H1 (cell line): ENCODE measurements at regions not wholly inside any gene's neighbourhood (a gene's known extent, or its start where the extent isn't known, plus 50 kb on each side); places are given as distances from the start of the nearest gene placed in this dataset.

Source experiments
- CTCF ChIA-PET: fragments of 300-600 bp; sonication (Branson Sonifier 250); formaldehyde crosslinking; loops from one replicate; lab custom pipeline; 2021; ENCODE audit not compliant: partially characterized antibody; lab: Charles Lee
- POLR2A ChIA-PET: fragments of 300-600 bp; sonication (Branson Sonifier 250); formaldehyde crosslinking; loops from one replicate; lab custom pipeline; 2021; ENCODE audit warnings: inconsistent platforms; ENCODE audit not compliant: partially characterized antibody; lab: Charles Lee
- DNase-seq, 2 experiments: peaks; one replicate each; pipeline versions ENCODE4 v3.0.0 to v3.0.0-alpha.2; 2010 to 2022; ENCODE audit warnings: low spot score in 2 of 2, low read depth in 1 of 2, mixed read lengths in 1 of 2
- FAIRE-seq: peaks from 2 replicates; lab custom pipeline; 2011; peaks lifted over from hg19 to GRCh38; lab: Jason Lieb, UNC
- H2AFZ ChIP-seq: 2 replicates; pipeline ENCODE4 v1.8.1; 2012; ENCODE audit warnings: low read length, inconsistent platforms
- H2AK5ac ChIP-seq: 2 replicates; pipeline ENCODE4 v1.6.1; 2013; ENCODE audit warnings: low read depth, low read length
- H2BK120ac ChIP-seq: replicated peaks from 2 replicates; pipeline ENCODE3; 2013; ENCODE audit warnings: low read depth, low read length, inconsistent platforms
- H2BK12ac ChIP-seq: 2 replicates; pipeline ENCODE4 v1.6.1; 2013; ENCODE audit warnings: low read depth, low read length
- H2BK15ac ChIP-seq: 2 replicates; pipeline ENCODE4 v1.6.1; 2013; ENCODE audit warnings: low read length
- H2BK20ac ChIP-seq: 2 replicates; pipeline ENCODE4 v1.6.1; 2013; ENCODE audit warnings: low read length
- H2BK5ac ChIP-seq: 2 replicates; pipeline ENCODE4 v1.6.1; 2013; ENCODE audit warnings: low read depth, low read length
- H3K14ac ChIP-seq: 2 replicates; pipeline ENCODE4 v1.6.1; 2013; ENCODE audit warnings: inconsistent platforms; ENCODE audit not compliant: insufficient read length
- H3K18ac ChIP-seq: 2 replicates; pipeline ENCODE4 v1.6.1; 2013; ENCODE audit warnings: low read length; ENCODE audit errors: extremely low read depth
- H3K23ac ChIP-seq: 2 replicates; pipeline ENCODE4 v1.6.1; 2013; ENCODE audit warnings: inconsistent platforms; ENCODE audit not compliant: insufficient read length
- H3K23me2 ChIP-seq: 2 replicates; pipeline ENCODE4 v1.6.1; 2013; ENCODE audit warnings: low read depth, low read length
- H3K27ac ChIP-seq: 2 replicates; pipeline ENCODE4 v1.6.1; 2011; ENCODE audit warnings: low read depth, low read length, inconsistent platforms
- H3K27me3 ChIP-seq, 4 experiments: replicated peaks in 1 of 4; 1 replicate in 1 of 4; 2 replicates in 3 of 4; pipeline versions ENCODE4 v1.6.1 to v1.8.1; 2011 to 2013; ENCODE audit warnings: low read length in 3 of 4, mild to moderate bottlenecking in 3 of 4, inconsistent platforms in 2 of 4, mixed read lengths in 2 of 4, moderate library complexity in 1 of 4; ENCODE audit not compliant: control insufficient read depth in 3 of 4, insufficient read depth in 3 of 4; ENCODE audit errors: extremely low read depth in 1 of 4
- H3K36me3 ChIP-seq, 4 experiments: 2 replicates each; pipeline versions ENCODE4 v1.6.1 to v1.8.1; 2011 to 2013; ENCODE audit warnings: mild to moderate bottlenecking in 4 of 4, low read length in 3 of 4, moderate library complexity in 2 of 4, control low read depth in 1 of 4, inconsistent platforms in 1 of 4; ENCODE audit not compliant: insufficient read depth in 4 of 4, control insufficient read depth in 2 of 4
- H3K4ac ChIP-seq: replicated peaks from 2 replicates; pipeline ENCODE3; 2013; ENCODE audit warnings: low read length, low read depth, mixed read lengths, inconsistent platforms; ENCODE audit not compliant: insufficient read length
- H3K4me1 ChIP-seq, 4 experiments: replicated peaks in 1 of 4; 1 replicate in 1 of 4; 2 replicates in 3 of 4; pipeline versions ENCODE4 v1.6.1 to v1.8.1; 2011 to 2013; ENCODE audit warnings: low read length in 3 of 4, inconsistent platforms in 2 of 4, mixed read lengths in 1 of 4; ENCODE audit not compliant: insufficient read depth in 4 of 4, control insufficient read depth in 3 of 4
- H3K4me2 ChIP-seq, 2 experiments: 2 replicates each; pipeline versions ENCODE4 v1.6.1 to v1.8.1; 2011 to 2013; ENCODE audit warnings: low read depth in 2 of 2, low read length in 2 of 2, control low read depth in 1 of 2, inconsistent platforms in 1 of 2, mild to moderate bottlenecking in 1 of 2; ENCODE audit not compliant: insufficient read depth in 1 of 2
- H3K4me3 ChIP-seq, 4 experiments: fragments of 200-600, 300-600 bp in 1 of 4; sonication (generic), shearing (Covaris generic), sonication (Bioruptor Twin) in 1 of 4; 2 replicates each; pipeline versions ENCODE4 v1.5.1 to v1.8.1; 2011 to 2016; ENCODE audit warnings: low read length in 4 of 4, low read depth in 3 of 4, control low read depth in 2 of 4, inconsistent platforms in 2 of 4, mild to moderate bottlenecking in 2 of 4, mixed read lengths in 1 of 4, moderate library complexity in 1 of 4; ENCODE audit not compliant: insufficient read depth in 2 of 4; ENCODE audit errors: extremely low read depth in 1 of 4
- H3K56ac ChIP-seq: replicated peaks from 2 replicates; pipeline ENCODE3; 2013; ENCODE audit warnings: low read depth, mild to moderate bottlenecking, mixed read lengths, low read length, inconsistent platforms; ENCODE audit not compliant: insufficient read length
- H3K79me1 ChIP-seq: 2 replicates; pipeline ENCODE4 v1.6.1; 2013; ENCODE audit warnings: low read depth, low read length, control low read depth
- H3K79me2 ChIP-seq, 2 experiments: 2 replicates each; pipeline versions ENCODE4 v1.6.1 to v1.8.1; 2012 to 2013; ENCODE audit warnings: low read length in 2 of 2, mild to moderate bottlenecking in 2 of 2, inconsistent platforms in 1 of 2; ENCODE audit not compliant: insufficient read depth in 2 of 2, control insufficient read depth in 1 of 2
- H3K9ac ChIP-seq, 4 experiments: replicated peaks in 1 of 4; 1 replicate in 1 of 4; 2 replicates in 3 of 4; pipeline versions ENCODE4 v1.6.1 to v1.8.1; 2011 to 2013; ENCODE audit warnings: low read depth in 3 of 4, low read length in 3 of 4, control low read depth in 2 of 4, mild to moderate bottlenecking in 2 of 4, moderate library complexity in 2 of 4, inconsistent platforms in 1 of 4; ENCODE audit errors: extremely low read depth in 1 of 4
- H3K9me3 ChIP-seq, 2 experiments: 2 replicates each; pipeline versions ENCODE4 v1.6.1 to v1.8.1; 2012 to 2013; ENCODE audit warnings: mild to moderate bottlenecking in 2 of 2, moderate library complexity in 2 of 2, control low read depth in 1 of 2, inconsistent platforms in 1 of 2, low read depth in 1 of 2, low read length in 1 of 2, mixed read lengths in 1 of 2; ENCODE audit not compliant: insufficient read depth in 2 of 2
- H4K20me1 ChIP-seq, 2 experiments: replicated peaks in 1 of 2; 2 replicates each; pipeline versions ENCODE3 to v1.8.1; 2011 to 2013; ENCODE audit warnings: inconsistent platforms in 2 of 2, low read length in 2 of 2, mild to moderate bottlenecking in 1 of 2; ENCODE audit not compliant: insufficient read depth in 2 of 2, control insufficient read depth in 1 of 2
- H4K5ac ChIP-seq: 2 replicates; pipeline ENCODE4 v1.6.1; 2013; ENCODE audit warnings: low read length, low read depth, mixed read lengths, inconsistent platforms; ENCODE audit not compliant: insufficient read length
- H4K8ac ChIP-seq: 2 replicates; pipeline ENCODE4 v1.8.0; 2013; ENCODE audit warnings: mild to moderate bottlenecking, moderate library complexity, low read length, inconsistent platforms; ENCODE audit not compliant: insufficient read depth; ENCODE audit errors: extremely low read depth
- H4K91ac ChIP-seq: replicated peaks from 2 replicates; pipeline ENCODE3; 2013; ENCODE audit warnings: low read length, mixed read lengths, inconsistent platforms; ENCODE audit not compliant: insufficient read length
- ASH2L ChIP-seq: fragments of 200-600, 300-600 bp; sonication (generic); IDR thresholded peaks from one replicate; pipeline ENCODE4 v1.7.1; 2017; ENCODE audit warnings: low read length
- ATF2 ChIP-seq: IDR thresholded peaks from 2 replicates; pipeline ENCODE4 v1.6.1; 2012; ENCODE audit warnings: low read length, inconsistent platforms
- EGR1 ChIP-seq: IDR thresholded peaks from 2 replicates; pipeline ENCODE4 v1.6.1; 2011; ENCODE audit warnings: low read depth, low read length, borderline replicate concordance
- GTF2F1 ChIP-seq: IDR thresholded peaks from 2 replicates; pipeline ENCODE4 v1.6.1; 2012; ENCODE audit warnings: low read depth, low read length, improper control_type of control experiment, borderline replicate concordance
- KDM4A ChIP-seq: IDR thresholded peaks from one replicate; pipeline ENCODE4 v1.7.1; 2012; ENCODE audit warnings: low read depth, mild to moderate bottlenecking, moderate library complexity, low read length, inconsistent platforms; ENCODE audit not compliant: severe bottlenecking
- YY1 ChIP-seq: IDR thresholded peaks from 2 replicates; pipeline ENCODE4 v1.6.1; 2011; ENCODE audit warnings: low read depth, mild to moderate bottlenecking, low read length
- WGBS, 2 experiments: shearing (Covaris generic) in 1 of 2; methylation state at CpG; one replicate each; pipeline versions ENCODE4 v1.1.6 to v1.1.7; 2013 to 2015; ENCODE audit warnings: low lambda C conversion rate in 2 of 2, mixed read lengths in 2 of 2, inconsistent platforms in 1 of 2, low coverage in 1 of 2, missing lambda C conversion rate in 1 of 2; ENCODE audit not compliant: insufficient replicate concordance in 2 of 2, insufficient coverage in 1 of 2, insufficient read length in 1 of 2; ENCODE audit errors: extremely low coverage in 1 of 2, missing lambda C conversion rate in 1 of 2; 5-methylcytosine and 5-hydroxymethylcytosine counted together

GRCh38 chr7:153027904-153028303 lies 268.4 kb downstream of the ACTR3B start:
- 94% methylated on average over 13 of the region's 13 CpGs; no CpG with 5 or more reads in 1 of the 2 experiments for WGBS, 2 experiments
- no peak overlapping the region for H2BK15ac ChIP-seq
- no peak for TF ChIP-seq ASH2L
- TF ChIP-seq ATF2, result no peak
- no peak for TF ChIP-seq GTF2F1
- TF ChIP-seq YY1, result no peak
- no peak for TF ChIP-seq KDM4A
- no peak for TF ChIP-seq EGR1

More at GRCh38 chr7:153027904-153028303, 268.4 kb downstream of the ACTR3B start:
- no peak for FAIRE-seq
- Histone ChIP-seq H3K9me3 (no peaks in the 10 kb centered on the region), H3K79me2 (no peaks in the 10 kb centered on the region), H2AK5ac (no peak overlapping the region), H4K8ac (no peak overlapping the region), H3K9ac (no peak overlapping the region), H4K20me1 (no peaks in the 10 kb centered on the region), H3K4me1 (peaks cover 2 to 5% (median 3%) of the 10 kb centered on the region in 4 experiments), H2BK120ac (no peak overlapping the region), H2BK12ac (no peak overlapping the region), H4K5ac (no peak overlapping the region), H3K4me3 (no peak overlapping the region), H3K18ac (no peak overlapping the region), H3K4me2 (no peak overlapping the region), H2BK5ac (no peak overlapping the region), H2AFZ (no peak overlapping the region), H3K14ac (no peak overlapping the region), H3K4ac (no peak overlapping the region), H4K91ac (no peak overlapping the region), H3K23ac (no peak overlapping the region), H3K27ac (no peak overlapping the region), H3K79me1 (no peaks in the 10 kb centered on the region), H3K23me2 (no peaks in the 10 kb centered on the region), H3K36me3 (no peaks in the 10 kb centered on the region), H3K27me3 (no peaks in the 10 kb centered on the region), H2BK20ac (no peak overlapping the region), H3K56ac (no peak overlapping the region)
- ChIA-PET POLR2A (no interaction called here), CTCF (no interaction called here)
- no peak for DNase-seq
